ENCODE measurements at regions not wholly inside any gene's neighbourhood (a gene's known extent, or its start where the extent isn't known, plus 50 kb on each side); places are given as distances from the start of the nearest gene placed in this dataset.

DNA sequence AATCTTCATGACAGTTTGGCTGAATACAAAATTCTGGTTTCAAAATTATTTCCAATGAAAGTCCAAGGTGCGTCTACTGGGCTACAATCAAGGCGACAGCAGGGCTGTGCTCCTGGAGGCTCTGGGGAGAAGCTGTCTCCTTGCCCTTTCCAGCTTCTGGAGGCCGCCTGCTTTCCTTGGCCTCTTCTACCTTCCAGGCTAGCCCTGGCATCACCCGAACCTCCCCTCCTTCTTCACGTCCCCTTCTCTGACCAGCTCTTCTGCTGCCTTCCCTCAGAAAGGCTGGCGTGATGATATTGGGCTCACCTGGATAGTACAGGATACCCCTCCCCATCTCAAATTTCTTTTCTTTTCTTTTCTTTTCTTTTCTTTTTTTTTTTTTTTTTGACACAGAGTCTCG, 115.5 kb downstream of the KCNF1 start:
- no peak overlapping the region for H3K4me2 ChIP-seq (ENCODE audit: insufficient read depth, low read length)
- peak; percentile 78 for DNase-seq (ENCODE audit: insufficient read length, low spot score, missing footprints)
- no peaks in the 10 kb centered on the region for H3K9me3 ChIP-seq (ENCODE audit: low read depth, low read length)
- H3K4me3 ChIP-seq (ENCODE audit: insufficient read depth, low read length), result no peak overlapping the region
- TF ChIP-seq, protein P1, sequence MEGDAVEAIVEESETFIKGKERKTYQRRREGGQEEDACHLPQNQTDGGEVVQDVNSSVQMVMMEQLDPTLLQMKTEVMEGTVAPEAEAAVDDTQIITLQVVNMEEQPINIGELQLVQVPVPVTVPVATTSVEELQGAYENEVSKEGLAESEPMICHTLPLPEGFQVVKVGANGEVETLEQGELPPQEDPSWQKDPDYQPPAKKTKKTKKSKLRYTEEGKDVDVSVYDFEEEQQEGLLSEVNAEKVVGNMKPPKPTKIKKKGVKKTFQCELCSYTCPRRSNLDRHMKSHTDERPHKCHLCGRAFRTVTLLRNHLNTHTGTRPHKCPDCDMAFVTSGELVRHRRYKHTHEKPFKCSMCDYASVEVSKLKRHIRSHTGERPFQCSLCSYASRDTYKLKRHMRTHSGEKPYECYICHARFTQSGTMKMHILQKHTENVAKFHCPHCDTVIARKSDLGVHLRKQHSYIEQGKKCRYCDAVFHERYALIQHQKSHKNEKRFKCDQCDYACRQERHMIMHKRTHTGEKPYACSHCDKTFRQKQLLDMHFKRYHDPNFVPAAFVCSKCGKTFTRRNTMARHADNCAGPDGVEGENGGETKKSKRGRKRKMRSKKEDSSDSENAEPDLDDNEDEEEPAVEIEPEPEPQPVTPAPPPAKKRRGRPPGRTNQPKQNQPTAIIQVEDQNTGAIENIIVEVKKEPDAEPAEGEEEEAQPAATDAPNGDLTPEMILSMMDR (IDR thresholded peaks at IDR 0.05; ENCODE audit: extremely low read depth, low read depth, low read length), result no peak
- H4K20me1 ChIP-seq (ENCODE audit: insufficient read depth, low read length), result no peaks in the 10 kb centered on the region
- peaks cover 17% of the 10 kb centered on the region for H3K27me3 ChIP-seq (ENCODE audit: insufficient read depth, low read length)
- no peaks in the 10 kb centered on the region for H3K4me1 ChIP-seq (ENCODE audit: insufficient read depth, low read length)
- no peak overlapping the region for H2AFZ ChIP-seq (ENCODE audit: low read length)
- H3K79me2 ChIP-seq (ENCODE audit: insufficient read depth, low read length), result no peaks in the 10 kb centered on the region
- H3K27ac ChIP-seq (ENCODE audit: low read depth, low read length), result no peak overlapping the region
- H3K36me3 ChIP-seq (ENCODE audit: insufficient read depth, low read length), result no peaks in the 10 kb centered on the region

DNA sequence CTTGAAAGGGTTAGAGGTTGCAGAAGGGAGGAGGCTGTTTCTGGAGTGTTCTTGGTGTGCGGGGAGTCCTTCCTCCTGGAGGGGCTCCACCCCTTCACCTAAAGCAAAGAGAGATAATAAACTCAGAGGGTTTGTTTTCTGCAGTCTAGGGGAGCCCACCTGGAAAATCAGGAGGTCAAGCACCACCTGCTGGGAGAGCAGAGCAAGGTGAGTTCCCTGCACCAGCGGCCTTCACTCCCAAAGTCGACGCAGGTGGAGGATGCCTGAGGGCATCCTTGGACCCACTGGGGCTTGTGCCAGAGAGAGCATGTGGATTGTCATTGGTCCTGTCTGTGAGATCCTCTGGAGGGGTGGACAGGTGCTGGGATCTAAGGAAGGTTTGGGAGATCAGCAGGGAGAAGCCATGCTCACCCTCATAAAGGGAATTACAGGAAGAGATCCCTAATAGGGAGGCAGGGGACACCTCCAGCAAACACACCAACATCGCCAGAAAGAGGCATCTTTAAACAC, 116.7 kb downstream of the KCNF1 start:
- H3K4me1 ChIP-seq (ENCODE audit: insufficient read depth, low read length), result no peaks in the 10 kb centered on the region
- H3K27ac ChIP-seq (ENCODE audit: low read depth, low read length), result no peak overlapping the region
- no peaks in the 10 kb centered on the region for H3K9me3 ChIP-seq (ENCODE audit: low read depth, low read length)
- H3K27me3 ChIP-seq (ENCODE audit: insufficient read depth, low read length), result peaks cover 17% of the 10 kb centered on the region
- H3K4me3 ChIP-seq (ENCODE audit: insufficient read depth, low read length), result no peak overlapping the region
- H3K4me2 ChIP-seq (ENCODE audit: insufficient read depth, low read length), result no peak overlapping the region
- no peak for DNase-seq (ENCODE audit: insufficient read length, low spot score, missing footprints)
- TF ChIP-seq, protein P1 (IDR thresholded peaks at IDR 0.05; ENCODE audit: extremely low read depth, low read depth, low read length), result no peak
- H2AFZ ChIP-seq (ENCODE audit: low read length), result no peak overlapping the region
- no peaks in the 10 kb centered on the region for H4K20me1 ChIP-seq (ENCODE audit: insufficient read depth, low read length)
- H3K79me2 ChIP-seq (ENCODE audit: insufficient read depth, low read length), result no peaks in the 10 kb centered on the region
- no peaks in the 10 kb centered on the region for H3K36me3 ChIP-seq (ENCODE audit: insufficient read depth, low read length)

DNA sequence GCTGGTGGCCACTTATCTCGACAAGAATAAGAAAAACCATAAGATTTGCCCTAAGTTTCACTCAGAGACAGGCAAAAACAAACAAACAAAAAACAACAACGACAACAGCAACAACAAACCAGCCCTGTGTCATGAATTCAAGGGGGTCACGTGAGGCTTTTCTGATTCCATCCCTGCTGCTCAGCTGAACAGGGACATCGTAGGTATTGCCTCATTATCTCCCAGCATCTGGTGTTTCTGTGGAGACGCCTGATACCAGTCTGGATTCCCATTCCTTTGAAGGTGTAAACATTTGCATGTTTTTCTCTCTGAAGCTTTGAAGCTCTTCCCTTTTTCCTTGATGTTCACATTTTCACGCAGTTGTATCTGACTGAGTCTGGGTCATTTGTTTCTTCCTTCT, 117.4 kb downstream of the KCNF1 start:
- Histone ChIP-seq H3K27me3 (ENCODE audit: insufficient read depth, low read length) (peaks cover 17% of the 10 kb centered on the region), H3K4me1 (ENCODE audit: insufficient read depth, low read length) (no peaks in the 10 kb centered on the region), H4K20me1 (ENCODE audit: insufficient read depth, low read length) (no peaks in the 10 kb centered on the region), H3K27ac (ENCODE audit: low read depth, low read length) (no peak overlapping the region), H2AFZ (ENCODE audit: low read length) (no peak overlapping the region), H3K4me3 (ENCODE audit: insufficient read depth, low read length) (no peak overlapping the region), H3K9me3 (ENCODE audit: low read depth, low read length) (no peaks in the 10 kb centered on the region), H3K4me2 (ENCODE audit: insufficient read depth, low read length) (no peak overlapping the region), H3K79me2 (ENCODE audit: insufficient read depth, low read length) (no peaks in the 10 kb centered on the region), H3K36me3 (ENCODE audit: insufficient read depth, low read length) (no peaks in the 10 kb centered on the region)
- DNase-seq (ENCODE audit: insufficient read length, low spot score, missing footprints), result peak; percentile 37
- TF ChIP-seq, protein P1 (IDR thresholded peaks at IDR 0.05; ENCODE audit: extremely low read depth, low read depth, low read length), result no peak

DNA sequence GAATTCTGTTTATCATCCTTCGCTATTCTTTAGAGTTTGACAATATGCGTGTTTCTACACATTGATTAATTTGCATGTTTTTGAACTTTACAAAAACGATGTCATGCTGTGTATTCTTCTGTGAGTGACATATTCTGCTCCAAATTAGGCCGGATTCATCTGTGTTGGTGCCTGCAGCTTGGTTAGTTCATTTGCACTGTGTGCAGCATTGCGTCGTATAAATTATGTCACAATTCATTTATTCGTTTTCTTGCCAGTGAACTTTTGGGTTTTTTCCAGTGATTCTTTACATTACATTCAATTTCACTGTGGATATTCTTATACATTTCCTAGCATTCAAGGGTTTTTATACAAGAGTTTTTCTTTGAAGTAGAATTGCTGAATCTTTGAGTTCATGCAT, 118.3 kb downstream of the KCNF1 start:
- no peaks in the 10 kb centered on the region for H3K4me1 ChIP-seq (ENCODE audit: insufficient read depth, low read length)
- H3K9me3 ChIP-seq (ENCODE audit: low read depth, low read length), result no peaks in the 10 kb centered on the region
- peaks cover 17% of the 10 kb centered on the region for H3K27me3 ChIP-seq (ENCODE audit: insufficient read depth, low read length)
- DNase-seq (ENCODE audit: insufficient read length, low spot score, missing footprints), result no peak
- no peaks in the 10 kb centered on the region for H3K36me3 ChIP-seq (ENCODE audit: insufficient read depth, low read length)
- no peaks in the 10 kb centered on the region for H4K20me1 ChIP-seq (ENCODE audit: insufficient read depth, low read length)
- H2AFZ ChIP-seq (ENCODE audit: low read length), result no peak overlapping the region
- no peaks in the 10 kb centered on the region for H3K79me2 ChIP-seq (ENCODE audit: insufficient read depth, low read length)
- H3K4me2 ChIP-seq (ENCODE audit: insufficient read depth, low read length), result no peak overlapping the region
- TF ChIP-seq, protein P1 (IDR thresholded peaks at IDR 0.05; ENCODE audit: extremely low read depth, low read depth, low read length), result no peak
- no peak overlapping the region for H3K4me3 ChIP-seq (ENCODE audit: insufficient read depth, low read length)
- no peak overlapping the region for H3K27ac ChIP-seq (ENCODE audit: low read depth, low read length)

All from osteoblast (primary cell).